ENCODE measurements at regions not wholly inside any gene's neighbourhood (a gene's known extent, or its start where the extent isn't known, plus 50 kb on each side); places are given as distances from the start of the nearest gene placed in this dataset.

DNA sequence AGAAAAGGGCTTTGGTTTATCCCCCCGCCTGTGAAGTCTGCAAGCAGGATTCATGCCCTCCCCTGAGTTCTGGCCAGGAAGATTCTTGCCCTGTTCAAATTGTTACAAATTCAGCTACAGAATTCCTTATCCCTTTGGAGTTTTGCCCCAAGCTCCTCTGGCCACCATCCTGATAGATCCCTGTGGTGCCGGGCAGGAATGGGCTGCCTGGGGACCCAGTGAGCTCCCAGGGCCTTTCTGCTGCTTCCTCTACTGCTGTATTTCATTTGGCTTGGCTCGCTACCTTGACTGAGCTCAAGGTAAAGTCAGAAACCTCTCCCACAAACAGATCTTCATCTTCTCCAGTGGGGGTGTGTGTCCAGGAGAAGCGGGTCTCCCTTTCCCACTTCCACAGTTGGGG lies 194.6 kb upstream of the NBEA start:
- Histone ChIP-seq H3K18ac (ENCODE audit: insufficient read length, low read depth, low read length) (no peak overlapping the region), H2BK5ac (ENCODE audit: insufficient read length, low read length) (no peak overlapping the region), H2BK12ac (ENCODE audit: insufficient read length, low read depth, low read length) (no peak overlapping the region), H2BK20ac (ENCODE audit: low read depth, low read length, poor library complexity, severe bottlenecking) (no peak overlapping the region), H3K27ac (ENCODE audit: insufficient read length, low read depth, low read length) (no peak overlapping the region), H3K23me2 (ENCODE audit: insufficient read length, low read depth, low read length, poor library complexity, severe bottlenecking) (peaks cover 4% of the 10 kb centered on the region), H3K14ac (ENCODE audit: insufficient read depth, low read length) (no peak overlapping the region; the same call in 1 of the 2 replicates), H4K8ac (replicated peaks; ENCODE audit: insufficient read length, low read depth, low read length) (no peak overlapping the region), H3K79me1 (ENCODE audit: insufficient read depth, low read depth, low read length, poor library complexity, severe bottlenecking) (no peaks in the 10 kb centered on the region), H3K9ac (ENCODE audit: extremely low read depth, insufficient read length, low read length) (no peak overlapping the region), H3K79me2 (ENCODE audit: insufficient read depth, low read length) (no peaks in the 10 kb centered on the region), H2BK15ac (ENCODE audit: low read depth, low read length) (no peak overlapping the region), H3K4ac (ENCODE audit: low read depth, low read length) (no peak overlapping the region), H4K91ac (ENCODE audit: insufficient read length, low read depth, low read length) (no peak overlapping the region), H3K9me3 (ENCODE audit: control insufficient read depth, low read depth, low read length) (no peaks in the 10 kb centered on the region), H2AK5ac (ENCODE audit: insufficient read length, low read length) (no peak overlapping the region), H3T11ph (ENCODE audit: low read length) (no peak overlapping the region), H3K4me1 (ENCODE audit: insufficient read depth, low read length) (no peaks in the 10 kb centered on the region; the same call in 1 of the 2 replicates), H2BK120ac (ENCODE audit: low read depth, low read length, poor library complexity, severe bottlenecking) (no peak overlapping the region), H3K4me2 (ENCODE audit: insufficient read depth, insufficient read length, low read length) (no peak overlapping the region), H2AFZ (ENCODE audit: low read length) (no peak overlapping the region), H3K56ac (ENCODE audit: insufficient read length, low read depth, low read length) (no peak overlapping the region), H4K20me1 (ENCODE audit: control insufficient read depth, insufficient read depth, insufficient read length) (no peaks in the 10 kb centered on the region), H3K27me3 (ENCODE audit: insufficient read depth, low read length) (no peaks in the 10 kb centered on the region), H4K5ac (ENCODE audit: insufficient read length, low read depth, low read length) (no peak overlapping the region), H3K23ac (ENCODE audit: insufficient read length, low read depth, low read length) (no peak overlapping the region)
- no peaks in the 10 kb centered on the region for H3K27me3 Mint-ChIP-seq (ENCODE audit: low read depth)
- DNase-seq, result no peak
- H3K27ac Mint-ChIP-seq, result peak overlapping the region in 1 of 3 experiments; percentile 16; a peak in 1 of 7 replicates
- H3K4me3 Mint-ChIP-seq, result no peak overlapping the region
- peaks cover 20 to 27% of the 10 kb centered on the region in 2 experiments for H3K4me1 Mint-ChIP-seq
- TF ChIP-seq, protein P1, sequence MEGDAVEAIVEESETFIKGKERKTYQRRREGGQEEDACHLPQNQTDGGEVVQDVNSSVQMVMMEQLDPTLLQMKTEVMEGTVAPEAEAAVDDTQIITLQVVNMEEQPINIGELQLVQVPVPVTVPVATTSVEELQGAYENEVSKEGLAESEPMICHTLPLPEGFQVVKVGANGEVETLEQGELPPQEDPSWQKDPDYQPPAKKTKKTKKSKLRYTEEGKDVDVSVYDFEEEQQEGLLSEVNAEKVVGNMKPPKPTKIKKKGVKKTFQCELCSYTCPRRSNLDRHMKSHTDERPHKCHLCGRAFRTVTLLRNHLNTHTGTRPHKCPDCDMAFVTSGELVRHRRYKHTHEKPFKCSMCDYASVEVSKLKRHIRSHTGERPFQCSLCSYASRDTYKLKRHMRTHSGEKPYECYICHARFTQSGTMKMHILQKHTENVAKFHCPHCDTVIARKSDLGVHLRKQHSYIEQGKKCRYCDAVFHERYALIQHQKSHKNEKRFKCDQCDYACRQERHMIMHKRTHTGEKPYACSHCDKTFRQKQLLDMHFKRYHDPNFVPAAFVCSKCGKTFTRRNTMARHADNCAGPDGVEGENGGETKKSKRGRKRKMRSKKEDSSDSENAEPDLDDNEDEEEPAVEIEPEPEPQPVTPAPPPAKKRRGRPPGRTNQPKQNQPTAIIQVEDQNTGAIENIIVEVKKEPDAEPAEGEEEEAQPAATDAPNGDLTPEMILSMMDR (conservative IDR thresholded peaks at IDR 0.05), result no peak
- H3K36me3 Mint-ChIP-seq (ENCODE audit: insufficient read depth in 1 of 3, low read depth in 3 of 3), result peaks cover 0 to 8% (median 2%) of the 10 kb centered on the region in 3 experiments; a peak in 4 of 7 replicates
- H3K9me3 Mint-ChIP-seq, result peaks cover 3% of the 10 kb centered on the region in 2 experiments; a peak in 2 of 5 replicates
- no CpG with 5 or more reads among the region's 4 CpGs for WGBS (ENCODE audit: extremely low coverage, insufficient read length, low lambda C conversion rate)

All from H9 (cell line).